Fibroblast of the aortic adventitia (primary cell): ENCODE measurements at regions not wholly inside any gene's neighbourhood (a gene's known extent, or its start where the extent isn't known, plus 50 kb on each side); places are given as distances from the start of the nearest gene placed in this dataset.

Experiments used
- DNase-seq: peaks from one replicate; pipeline ENCODE4 v3.0.0-alpha.2; 2010; ENCODE audit warnings: low read depth
- H3K4me3 ChIP-seq: 2 replicates; pipeline ENCODE4 v1.5.1; 2011; ENCODE audit warnings: low read depth, mild to moderate bottlenecking, control low read depth, low read length, moderate library complexity
- TF ChIP-seq, protein P1 (sequence below): IDR thresholded peaks from 2 replicates; pipeline ENCODE4 v1.5.1; 2011; ENCODE audit warnings: mild to moderate bottlenecking, low read length, control low read depth, inconsistent platforms; ENCODE audit not compliant: insufficient read depth

DNA sequence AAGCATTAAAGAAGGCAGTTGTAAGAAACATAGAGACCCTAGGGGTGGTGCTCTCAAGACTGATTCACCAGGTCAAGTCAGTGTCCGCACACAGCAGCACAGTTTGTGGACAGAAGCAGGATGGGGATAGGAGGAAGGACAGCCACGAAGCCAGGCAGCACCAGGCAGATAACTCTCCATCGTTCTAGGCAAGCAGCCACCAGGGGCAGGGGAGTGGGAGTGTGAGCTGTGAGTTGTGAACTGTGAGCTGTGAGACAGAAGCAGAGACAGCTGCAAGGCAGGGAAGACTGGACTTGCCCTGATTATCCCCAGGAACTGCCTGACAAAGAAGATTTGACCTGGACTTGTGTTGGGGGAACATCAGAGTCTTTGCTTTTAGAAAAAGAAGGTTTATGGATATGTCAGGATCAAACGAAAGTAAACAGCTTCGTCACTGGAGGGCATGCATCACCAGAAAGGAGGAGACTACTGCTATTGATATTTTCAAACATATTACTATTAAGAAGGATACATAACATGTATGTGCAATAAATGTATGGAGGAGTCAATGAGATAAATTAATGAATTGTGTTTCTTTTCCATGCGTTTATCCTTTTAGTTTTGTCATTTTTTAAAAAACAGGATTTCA is 286.1 kb downstream of the IRS2 start:
- H3K4me3 ChIP-seq, result no peak overlapping the region
- TF ChIP-seq, protein P1, sequence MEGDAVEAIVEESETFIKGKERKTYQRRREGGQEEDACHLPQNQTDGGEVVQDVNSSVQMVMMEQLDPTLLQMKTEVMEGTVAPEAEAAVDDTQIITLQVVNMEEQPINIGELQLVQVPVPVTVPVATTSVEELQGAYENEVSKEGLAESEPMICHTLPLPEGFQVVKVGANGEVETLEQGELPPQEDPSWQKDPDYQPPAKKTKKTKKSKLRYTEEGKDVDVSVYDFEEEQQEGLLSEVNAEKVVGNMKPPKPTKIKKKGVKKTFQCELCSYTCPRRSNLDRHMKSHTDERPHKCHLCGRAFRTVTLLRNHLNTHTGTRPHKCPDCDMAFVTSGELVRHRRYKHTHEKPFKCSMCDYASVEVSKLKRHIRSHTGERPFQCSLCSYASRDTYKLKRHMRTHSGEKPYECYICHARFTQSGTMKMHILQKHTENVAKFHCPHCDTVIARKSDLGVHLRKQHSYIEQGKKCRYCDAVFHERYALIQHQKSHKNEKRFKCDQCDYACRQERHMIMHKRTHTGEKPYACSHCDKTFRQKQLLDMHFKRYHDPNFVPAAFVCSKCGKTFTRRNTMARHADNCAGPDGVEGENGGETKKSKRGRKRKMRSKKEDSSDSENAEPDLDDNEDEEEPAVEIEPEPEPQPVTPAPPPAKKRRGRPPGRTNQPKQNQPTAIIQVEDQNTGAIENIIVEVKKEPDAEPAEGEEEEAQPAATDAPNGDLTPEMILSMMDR, result no peak
- DNase-seq, result no peak

DNA sequence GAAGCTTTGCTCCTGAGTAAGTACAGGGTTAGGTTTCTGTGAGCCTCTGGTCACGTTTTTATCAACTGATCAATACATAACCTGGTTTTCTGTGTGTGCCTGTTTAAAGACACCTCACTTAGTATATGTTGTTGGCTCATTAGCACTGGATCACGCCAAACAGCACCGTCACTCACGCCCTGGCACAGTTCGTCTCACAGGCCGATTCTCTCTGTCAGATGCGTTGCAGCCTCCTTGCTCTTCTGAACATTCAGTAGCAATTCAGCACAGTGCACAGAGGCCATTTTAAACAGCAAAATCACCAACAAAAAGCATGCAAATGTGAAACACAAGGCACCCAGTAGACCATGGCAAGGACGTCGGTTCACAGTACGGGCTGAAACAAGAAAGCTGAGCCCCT is 288.5 kb downstream of the IRS2 start:
- TF ChIP-seq, protein P1, result no peak

DNA sequence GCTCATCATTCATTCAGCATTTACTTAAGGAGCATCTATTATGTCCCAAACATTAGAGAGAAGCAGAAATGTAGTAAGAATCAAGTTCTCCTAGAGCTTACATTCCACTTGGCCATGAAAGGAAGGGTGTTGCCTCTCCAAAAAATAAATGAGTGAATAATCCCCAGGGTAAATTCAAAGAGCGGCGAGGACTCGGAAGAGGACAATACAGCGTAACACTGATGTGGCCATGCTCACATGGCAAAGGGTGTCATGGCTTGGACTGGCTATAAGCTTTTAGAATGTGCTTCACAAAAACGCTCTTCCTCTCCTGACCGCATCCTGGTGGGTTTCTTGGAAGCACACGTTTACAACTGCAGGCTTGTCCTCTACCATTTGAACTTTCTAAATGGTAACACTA is 290.2 kb downstream of the IRS2 start:
- no peak for DNase-seq
- H3K4me3 ChIP-seq, result no peak overlapping the region
- TF ChIP-seq, protein P1, result no peak

More for the DNA sequence above, 288.5 kb downstream of the IRS2 start:
- no peak for DNase-seq
- no peak overlapping the region for H3K4me3 ChIP-seq

DNA sequence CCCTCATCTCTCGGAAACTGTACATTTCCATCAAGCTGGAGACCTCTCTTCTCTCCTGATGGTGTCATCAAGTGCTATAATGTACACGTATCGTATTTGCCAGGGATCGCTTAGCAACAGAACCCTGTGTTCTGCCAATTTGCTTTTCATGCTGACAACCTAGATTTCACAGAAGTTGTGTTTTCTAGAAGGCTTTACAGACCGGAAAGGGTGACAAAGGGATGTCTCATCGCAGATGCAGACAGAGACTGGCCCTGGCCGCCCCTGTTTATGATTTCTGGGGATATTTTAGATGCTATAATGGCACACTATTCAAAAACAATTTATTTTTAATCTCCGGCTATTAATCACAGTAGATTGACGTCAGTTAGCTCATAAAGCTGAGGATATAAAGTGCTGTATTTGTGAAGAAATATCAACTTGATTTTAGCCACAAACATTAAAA is 291.4 kb downstream of the IRS2 start:
- no peak overlapping the region for H3K4me3 ChIP-seq
- TF ChIP-seq, protein P1, result no peak
- peak; percentile 9 for DNase-seq

DNA sequence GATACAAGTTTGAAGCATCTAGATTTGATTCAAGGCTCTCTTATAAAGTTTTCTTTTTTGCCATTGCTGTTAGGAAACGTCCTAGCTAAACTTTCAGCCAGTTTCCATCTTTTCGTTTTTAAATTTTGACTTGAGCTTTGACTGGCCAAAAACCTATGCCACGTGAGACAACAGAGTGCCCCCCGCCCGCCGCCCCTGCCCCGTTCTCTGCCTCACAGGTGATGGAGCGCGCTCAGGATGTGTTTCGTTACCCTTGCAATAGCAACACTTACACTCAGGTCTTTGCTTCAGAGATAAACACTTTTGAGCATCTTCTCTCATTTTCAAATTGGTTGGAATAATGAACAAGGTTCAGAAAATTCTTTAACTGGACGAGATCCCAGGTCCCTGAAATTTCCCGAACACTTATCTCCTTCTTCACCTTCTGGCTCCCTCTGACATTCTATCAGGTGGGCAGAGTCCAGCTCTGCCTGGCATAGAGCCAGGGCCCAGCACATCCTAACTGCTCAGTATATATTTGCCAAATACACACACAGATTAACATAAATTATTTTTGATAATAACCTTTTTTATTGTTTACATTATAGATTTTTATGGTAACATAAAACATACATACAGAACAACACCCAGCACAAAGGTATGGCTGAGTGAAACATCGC is 301.1 kb downstream of the IRS2 start:
- DNase-seq, result no peak
- TF ChIP-seq, protein P1, result no peak
- H3K4me3 ChIP-seq, result no peak overlapping the region

DNA sequence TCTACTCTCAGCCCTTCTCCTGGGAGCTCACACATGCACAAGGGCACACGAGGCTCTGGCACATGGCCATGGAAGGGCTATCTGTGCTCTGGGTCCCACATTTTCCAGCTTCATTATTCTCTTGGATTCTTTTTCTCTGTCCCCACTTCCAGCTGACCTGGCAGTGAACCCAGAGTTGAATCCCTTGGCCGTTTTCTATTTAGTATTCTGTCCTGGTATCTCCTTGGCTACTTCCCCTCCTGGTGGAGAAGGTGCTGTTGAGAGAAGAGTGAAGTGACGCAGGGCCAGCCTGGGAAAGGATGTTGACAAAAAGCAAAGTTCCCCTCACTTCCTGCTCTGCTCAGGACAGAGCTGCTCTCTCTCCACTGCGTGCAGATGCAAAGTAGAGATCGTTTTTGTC is 303.1 kb downstream of the IRS2 start:
- DNase-seq, result no peak
- H3K4me3 ChIP-seq, result no peak overlapping the region
- TF ChIP-seq, protein P1, result no peak

DNA sequence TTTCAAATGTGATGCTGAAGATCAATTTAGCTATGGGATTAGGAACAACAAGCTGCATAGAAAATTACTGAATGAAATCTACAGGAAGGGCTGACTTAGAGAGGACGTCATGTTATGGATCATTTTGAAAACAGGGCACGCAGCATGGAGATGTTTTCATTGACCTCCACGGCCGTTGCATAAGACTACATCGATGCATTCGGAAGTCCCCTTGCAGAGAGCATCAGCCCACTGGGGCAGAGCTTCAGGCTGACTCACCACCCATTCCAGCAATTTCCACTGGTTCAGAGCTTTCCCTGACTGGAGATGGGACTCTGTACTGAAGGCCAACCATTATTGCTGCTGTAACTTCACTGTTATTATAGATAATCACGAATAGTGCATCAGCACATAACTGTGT is 305.3 kb downstream of the IRS2 start:
- H3K4me3 ChIP-seq, result no peak overlapping the region
- DNase-seq, result no peak
- TF ChIP-seq, protein P1, result no peak
